Heart left ventricle (tissue), 13 donors: ENCODE measurements at regions not wholly inside any gene's neighbourhood (a gene's known extent, or its start where the extent isn't known, plus 50 kb on each side); places are given as distances from the start of the nearest gene placed in this dataset.

Source experiments
- POLR2A ChIP-seq, 2 donors: fragments of 450-650 bp; IDR thresholded peaks; one replicate each; pipeline ENCODE4 v1.6.1; 2017; ENCODE audit warnings: antibody characterized with exemption in 2 of 2, mild to moderate bottlenecking in 2 of 2, moderate library complexity in 2 of 2
- TF ChIP-seq, protein P1 (sequence below), 12 donors: fragments of 200-600 bp; sonication (generic) in 4 of 12; IDR thresholded peaks; one replicate each; pipeline versions ENCODE4 v1.5.0 to v1.8.0; 2018 to 2022; ENCODE audit warnings: antibody characterized with exemption in 12 of 12, mild to moderate bottlenecking in 5 of 12
- donor health status: ischemic (EF 13 %, LVEDD 7.1; RV severe dilation, severe dysfunction).
- donor health status: DM: no; HTN: yes; CAD: no.
- donor health status: DM: no; HTN: no; CAD: no.
- donor health status: ischemic (EF 25% LVEDD 6.9; RV normal size, moderate dysfunction).
- donor health status: ischemic (EF 25% LVEDD 5.7; RV mildly dilated, moderate dysfunction).
- donor health status: ischemic (EF 35%, LVEDD 5.7; RV mildly dilated, moderate dysfunction).
- donor health status: nonischemic (EF 11% LVEDD 7.7; RV severe dilation, severe dysfunction).
- donor health status: DM: yes; HTN: yes; CAD: no.
- donor health status: PGD.
- donor health status: ischemic (EF 29% LVEDD 5.4; RV normal size, mild dysfunction).
- donor health status: nonischemic (EF 23%, LVEDD 6.1; RV moderate dilation, normal function).

DNA sequence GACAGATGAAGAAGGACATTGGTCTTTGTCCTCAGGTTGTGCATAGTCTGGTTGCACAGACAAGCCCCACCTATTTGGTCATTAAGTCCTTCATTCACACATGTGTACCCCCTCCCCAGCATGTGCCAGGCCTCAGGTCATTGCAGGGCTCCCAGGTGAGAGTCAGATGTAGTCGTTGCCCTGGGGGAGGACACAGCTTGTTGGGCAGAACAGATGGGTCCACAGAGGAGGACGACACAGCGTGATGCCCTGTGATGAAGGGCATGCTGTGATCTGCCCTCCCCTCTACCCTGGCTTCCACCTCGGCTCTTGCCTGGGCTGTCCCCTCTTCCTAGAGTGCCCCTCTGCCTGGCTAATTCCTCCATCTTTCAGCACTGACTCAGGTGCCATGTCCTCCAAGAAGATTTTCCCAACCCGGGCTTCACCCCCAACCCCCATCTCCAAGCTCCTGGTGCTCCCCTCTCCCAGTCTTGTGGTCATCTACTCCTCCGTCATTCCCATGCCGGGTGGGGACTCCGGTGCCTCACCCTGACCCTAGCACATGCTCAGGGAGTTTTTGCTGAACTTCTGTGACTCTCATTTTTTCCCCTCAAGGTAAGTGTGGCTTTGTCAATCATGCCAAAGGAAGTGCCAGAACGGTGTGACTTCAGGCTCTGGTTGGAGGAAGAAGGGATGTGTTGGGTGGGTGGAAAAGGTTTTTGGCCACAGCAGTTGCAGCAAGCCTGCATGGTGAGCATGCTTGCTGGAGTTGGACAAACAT is 220.5 kb downstream of the FOXD2 start:
- TF ChIP-seq, protein P1, sequence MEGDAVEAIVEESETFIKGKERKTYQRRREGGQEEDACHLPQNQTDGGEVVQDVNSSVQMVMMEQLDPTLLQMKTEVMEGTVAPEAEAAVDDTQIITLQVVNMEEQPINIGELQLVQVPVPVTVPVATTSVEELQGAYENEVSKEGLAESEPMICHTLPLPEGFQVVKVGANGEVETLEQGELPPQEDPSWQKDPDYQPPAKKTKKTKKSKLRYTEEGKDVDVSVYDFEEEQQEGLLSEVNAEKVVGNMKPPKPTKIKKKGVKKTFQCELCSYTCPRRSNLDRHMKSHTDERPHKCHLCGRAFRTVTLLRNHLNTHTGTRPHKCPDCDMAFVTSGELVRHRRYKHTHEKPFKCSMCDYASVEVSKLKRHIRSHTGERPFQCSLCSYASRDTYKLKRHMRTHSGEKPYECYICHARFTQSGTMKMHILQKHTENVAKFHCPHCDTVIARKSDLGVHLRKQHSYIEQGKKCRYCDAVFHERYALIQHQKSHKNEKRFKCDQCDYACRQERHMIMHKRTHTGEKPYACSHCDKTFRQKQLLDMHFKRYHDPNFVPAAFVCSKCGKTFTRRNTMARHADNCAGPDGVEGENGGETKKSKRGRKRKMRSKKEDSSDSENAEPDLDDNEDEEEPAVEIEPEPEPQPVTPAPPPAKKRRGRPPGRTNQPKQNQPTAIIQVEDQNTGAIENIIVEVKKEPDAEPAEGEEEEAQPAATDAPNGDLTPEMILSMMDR (IDR thresholded peaks at IDR 0.05) = no peak
- TF ChIP-seq POLR2A (IDR thresholded peaks at IDR 0.05) = no peak
